ENCODE measurements at regions not wholly inside any gene's neighbourhood (a gene's known extent, or its start where the extent isn't known, plus 50 kb on each side); places are given as distances from the start of the nearest gene placed in this dataset.

GRCh38 chr1:193614817-193615216 is 428.4 kb upstream of the B3GALT2 start:
- TF ChIP-seq, protein P1, sequence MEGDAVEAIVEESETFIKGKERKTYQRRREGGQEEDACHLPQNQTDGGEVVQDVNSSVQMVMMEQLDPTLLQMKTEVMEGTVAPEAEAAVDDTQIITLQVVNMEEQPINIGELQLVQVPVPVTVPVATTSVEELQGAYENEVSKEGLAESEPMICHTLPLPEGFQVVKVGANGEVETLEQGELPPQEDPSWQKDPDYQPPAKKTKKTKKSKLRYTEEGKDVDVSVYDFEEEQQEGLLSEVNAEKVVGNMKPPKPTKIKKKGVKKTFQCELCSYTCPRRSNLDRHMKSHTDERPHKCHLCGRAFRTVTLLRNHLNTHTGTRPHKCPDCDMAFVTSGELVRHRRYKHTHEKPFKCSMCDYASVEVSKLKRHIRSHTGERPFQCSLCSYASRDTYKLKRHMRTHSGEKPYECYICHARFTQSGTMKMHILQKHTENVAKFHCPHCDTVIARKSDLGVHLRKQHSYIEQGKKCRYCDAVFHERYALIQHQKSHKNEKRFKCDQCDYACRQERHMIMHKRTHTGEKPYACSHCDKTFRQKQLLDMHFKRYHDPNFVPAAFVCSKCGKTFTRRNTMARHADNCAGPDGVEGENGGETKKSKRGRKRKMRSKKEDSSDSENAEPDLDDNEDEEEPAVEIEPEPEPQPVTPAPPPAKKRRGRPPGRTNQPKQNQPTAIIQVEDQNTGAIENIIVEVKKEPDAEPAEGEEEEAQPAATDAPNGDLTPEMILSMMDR (IDR thresholded peaks at IDR 0.05; ENCODE audit: poor library complexity): no peak
- no peak for TF ChIP-seq EZH2 (IDR thresholded peaks at IDR 0.05; ENCODE audit: borderline replicate concordance)
